ENCODE measurements at regions not wholly inside any gene's neighbourhood (a gene's known extent, or its start where the extent isn't known, plus 50 kb on each side); places are given as distances from the start of the nearest gene placed in this dataset.

GRCh38 chr3:31086698-31087097, 192.2 kb upstream of the GADL1 start:
- Histone ChIP-seq H3K27me3 (no peaks in the 10 kb centered on the region), H3K4me1 (no peaks in the 10 kb centered on the region), H3K27ac (no peak overlapping the region), H3K9me3 (no peaks in the 10 kb centered on the region), H3K36me3 (no peaks in the 10 kb centered on the region), H3K4me3 (no peak overlapping the region)
- no peak for DNase-seq (ENCODE audit: extremely low spot score in 2 of 2)
- intact Hi-C loops (cut with DNase I): no loop called here
- TF ChIP-seq POLR2A (IDR thresholded peaks at IDR 0.05): no peak
- no peak for TF ChIP-seq CTCF (IDR thresholded peaks at IDR 0.05)
- no peak for TF ChIP-seq POLR2AphosphoS5 (IDR thresholded peaks at IDR 0.05; ENCODE audit: insufficient read depth in 1 of 2, low read depth in 1 of 2)

GRCh38 chr3:31091748-31092147, 197.3 kb upstream of the GADL1 start:
- no peaks in the 10 kb centered on the region for H3K27me3 ChIP-seq
- TF ChIP-seq CTCF (IDR thresholded peaks at IDR 0.05): no peak
- TF ChIP-seq POLR2AphosphoS5 (IDR thresholded peaks at IDR 0.05; ENCODE audit: insufficient read depth in 1 of 2, low read depth in 1 of 2): no peak
- no peak for TF ChIP-seq POLR2A (IDR thresholded peaks at IDR 0.05)
- H3K4me3 ChIP-seq: no peak overlapping the region
- no peaks in the 10 kb centered on the region for H3K4me1 ChIP-seq
- no peaks in the 10 kb centered on the region for H3K36me3 ChIP-seq
- no peak overlapping the region for H3K27ac ChIP-seq
- H3K9me3 ChIP-seq: no peaks in the 10 kb centered on the region
- intact Hi-C loops (cut with DNase I): no loop called here
- no peak for DNase-seq (ENCODE audit: extremely low spot score in 2 of 2)

GRCh38 chr3:31092748-31093589, 198.5 kb upstream of the GADL1 start:
- DNase-seq (ENCODE audit: extremely low spot score in 2 of 2): no peak
- Histone ChIP-seq H3K36me3 (no peaks in the 10 kb centered on the region), H3K27me3 (no peaks in the 10 kb centered on the region), H3K27ac (no peak overlapping the region), H3K9me3 (no peaks in the 10 kb centered on the region), H3K4me1 (no peaks in the 10 kb centered on the region), H3K4me3 (no peak overlapping the region)
- intact Hi-C loops (cut with DNase I): no loop called here
- TF ChIP-seq CTCF (IDR thresholded peaks at IDR 0.05): no peak
- no peak for TF ChIP-seq POLR2AphosphoS5 (IDR thresholded peaks at IDR 0.05; ENCODE audit: insufficient read depth in 1 of 2, low read depth in 1 of 2)
- no peak for TF ChIP-seq POLR2A (IDR thresholded peaks at IDR 0.05)

- intact Hi-C loops (cut with DNase I): no loop called here
- no peaks in the 10 kb centered on the region for H3K27me3 ChIP-seq
- no peaks in the 10 kb centered on the region for H3K9me3 ChIP-seq
- H3K4me3 ChIP-seq: no peak overlapping the region
- no peaks in the 10 kb centered on the region for H3K36me3 ChIP-seq
- no peak for DNase-seq (ENCODE audit: extremely low spot score in 2 of 2)
- TF ChIP-seq CTCF (IDR thresholded peaks at IDR 0.05) (no peak), POLR2A (IDR thresholded peaks at IDR 0.05) (no peak), POLR2AphosphoS5 (IDR thresholded peaks at IDR 0.05; ENCODE audit: insufficient read depth in 1 of 2, low read depth in 1 of 2) (no peak)
- no peaks in the 10 kb centered on the region for H3K4me1 ChIP-seq
- no peak overlapping the region for H3K27ac ChIP-seq
These were observed 199.1 kb upstream of the GADL1 start for GRCh38 chr3:31093606-31094005.

GRCh38 chr3:31094048-31094447, 199.6 kb upstream of the GADL1 start:
- H3K9me3 ChIP-seq: no peaks in the 10 kb centered on the region

More at GRCh38 chr3:31094048-31094447, 199.6 kb upstream of the GADL1 start:
- intact Hi-C loops (cut with DNase I): no loop called here
- H3K36me3 ChIP-seq: no peaks in the 10 kb centered on the region
- H3K27ac ChIP-seq: no peak overlapping the region
- DNase-seq (ENCODE audit: extremely low spot score in 2 of 2): no peak
- H3K4me3 ChIP-seq: no peak overlapping the region
- no peaks in the 10 kb centered on the region for H3K4me1 ChIP-seq
- TF ChIP-seq CTCF (IDR thresholded peaks at IDR 0.05) (no peak), POLR2A (IDR thresholded peaks at IDR 0.05) (no peak), POLR2AphosphoS5 (IDR thresholded peaks at IDR 0.05; ENCODE audit: insufficient read depth in 1 of 2, low read depth in 1 of 2) (no peak)
- no peaks in the 10 kb centered on the region for H3K27me3 ChIP-seq

Measured in vagina (tissue), 2 donors.